ENCODE measurements at regions not wholly inside any gene's neighbourhood (a gene's known extent, or its start where the extent isn't known, plus 50 kb on each side); places are given as distances from the start of the nearest gene placed in this dataset.

DNA sequence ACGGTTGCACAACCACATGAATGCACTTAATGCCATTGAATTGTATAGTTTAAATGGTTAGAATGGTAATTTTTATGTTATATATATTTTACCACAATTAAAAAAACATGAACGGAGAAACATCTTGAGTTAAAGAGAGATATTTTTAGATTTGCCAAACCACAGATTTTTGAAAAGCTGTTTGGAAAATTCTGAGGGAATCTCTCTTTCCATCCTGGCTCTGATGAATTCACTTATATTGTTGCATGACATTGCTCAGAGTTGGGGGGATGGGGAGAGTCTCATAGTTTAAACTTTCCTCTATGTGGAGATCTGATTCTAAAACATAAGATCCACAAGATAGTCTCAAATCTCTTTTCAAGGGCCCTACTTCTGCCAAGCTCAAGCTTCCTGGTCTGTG is 275.0 kb upstream of the NPVF start:
- no peak for ATAC-seq
- no peak overlapping the region for H3K27ac Mint-ChIP-seq
- H3K27me3 Mint-ChIP-seq: peaks cover 29% of the 10 kb centered on the region
- H3K4me1 Mint-ChIP-seq: no peaks in the 10 kb centered on the region
- H3K9me3 Mint-ChIP-seq: no peaks in the 10 kb centered on the region
- H3K4me3 Mint-ChIP-seq: no peak overlapping the region
- no peaks in the 10 kb centered on the region for H3K36me3 Mint-ChIP-seq

DNA sequence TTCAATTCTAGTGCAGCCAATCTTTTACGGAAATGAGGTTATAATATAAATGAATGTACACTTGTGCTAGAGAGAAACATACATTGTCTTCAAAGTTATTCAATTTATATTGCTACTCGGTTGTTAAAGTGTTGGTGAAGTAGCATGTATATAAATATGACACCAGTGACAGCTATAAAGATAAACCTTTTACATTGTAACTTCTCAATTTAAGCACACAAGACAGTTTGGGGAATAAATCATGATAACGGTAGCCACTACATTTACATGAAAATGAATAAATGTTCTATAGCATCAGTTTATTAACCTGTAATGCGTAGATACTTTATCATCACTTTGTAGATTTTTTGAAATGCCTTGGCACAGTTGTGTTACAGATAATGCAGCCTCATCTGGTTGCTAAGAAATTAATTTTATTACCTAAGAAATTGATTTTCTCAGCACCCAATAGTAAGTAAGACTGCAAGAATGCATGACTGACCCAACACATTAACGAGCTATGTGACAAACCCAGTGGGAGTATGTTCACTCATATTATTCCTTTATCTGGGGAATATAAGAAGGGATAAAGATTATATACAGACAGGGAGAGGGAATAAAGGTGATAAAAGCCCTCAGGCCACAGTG is 283.9 kb upstream of the NPVF start:
- no peak overlapping the region for H3K4me3 Mint-ChIP-seq
- peaks cover 4% of the 10 kb centered on the region for H3K27me3 Mint-ChIP-seq
- H3K27ac Mint-ChIP-seq: no peak overlapping the region
- no peaks in the 10 kb centered on the region for H3K36me3 Mint-ChIP-seq
- H3K4me1 Mint-ChIP-seq: no peaks in the 10 kb centered on the region
- no peak for ATAC-seq
- peaks cover 9% of the 10 kb centered on the region for H3K9me3 Mint-ChIP-seq

DNA sequence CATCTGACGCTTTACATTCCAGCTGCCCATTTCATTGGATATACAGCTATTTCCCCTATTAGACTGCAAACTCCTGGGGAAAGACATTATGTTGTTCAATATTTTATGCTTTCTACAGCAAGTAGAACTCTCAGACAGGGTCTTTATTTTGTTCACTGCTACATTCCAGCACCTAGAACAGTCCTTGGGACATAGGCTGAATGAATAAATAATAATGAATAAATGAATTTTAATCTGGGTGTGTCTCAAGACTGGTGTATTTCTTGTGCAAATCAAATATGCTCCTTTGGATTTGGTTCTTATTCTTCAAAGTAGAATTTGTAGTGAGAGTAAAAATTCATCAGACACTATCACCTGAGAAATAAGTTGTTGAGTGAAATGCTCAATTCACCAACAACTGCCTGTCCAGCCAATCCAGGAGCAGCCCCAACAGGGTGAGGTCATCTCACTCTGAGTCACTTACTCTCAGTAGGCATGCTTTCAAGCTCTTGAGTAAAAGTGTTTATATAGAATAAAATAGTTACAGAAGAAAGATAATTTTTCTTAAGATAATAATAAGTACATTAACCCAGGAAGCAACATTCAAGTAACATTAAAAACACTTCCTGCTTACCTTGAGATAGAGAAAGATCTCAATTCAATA is 287.5 kb upstream of the NPVF start:
- Mint-ChIP-seq H3K27ac (no peak overlapping the region), H3K4me1 (peaks cover 9% of the 10 kb centered on the region), H3K9me3 (no peaks in the 10 kb centered on the region), H3K27me3 (no peaks in the 10 kb centered on the region), H3K4me3 (no peak overlapping the region), H3K36me3 (no peaks in the 10 kb centered on the region)
- no peak for ATAC-seq

DNA sequence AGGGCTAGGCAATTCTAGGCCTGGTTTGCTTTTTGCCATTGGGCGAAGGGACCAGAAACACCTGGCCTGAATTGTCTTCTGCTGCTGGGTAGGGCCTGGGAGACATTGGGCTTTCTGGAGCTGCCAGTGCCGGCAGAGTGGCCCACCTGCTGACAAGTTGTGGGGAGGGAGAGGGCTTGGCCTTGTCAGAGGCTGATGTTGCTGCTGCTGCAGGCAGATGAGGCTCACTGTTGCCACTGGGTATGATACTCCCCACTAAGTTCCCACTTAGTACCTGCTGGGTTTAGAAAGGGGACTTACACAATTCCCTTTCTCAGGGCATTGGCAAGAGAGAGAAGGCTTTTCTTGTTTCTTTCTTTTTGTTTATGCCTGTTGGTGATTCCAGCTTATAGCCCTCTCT is 289.6 kb upstream of the NPVF start:
- peaks cover 9% of the 10 kb centered on the region for H3K4me1 Mint-ChIP-seq
- H3K9me3 Mint-ChIP-seq: no peaks in the 10 kb centered on the region
- no peaks in the 10 kb centered on the region for H3K36me3 Mint-ChIP-seq
- no peak overlapping the region for H3K4me3 Mint-ChIP-seq
- no peak overlapping the region for H3K27ac Mint-ChIP-seq
- H3K27me3 Mint-ChIP-seq: no peaks in the 10 kb centered on the region
- ATAC-seq: no peak

DNA sequence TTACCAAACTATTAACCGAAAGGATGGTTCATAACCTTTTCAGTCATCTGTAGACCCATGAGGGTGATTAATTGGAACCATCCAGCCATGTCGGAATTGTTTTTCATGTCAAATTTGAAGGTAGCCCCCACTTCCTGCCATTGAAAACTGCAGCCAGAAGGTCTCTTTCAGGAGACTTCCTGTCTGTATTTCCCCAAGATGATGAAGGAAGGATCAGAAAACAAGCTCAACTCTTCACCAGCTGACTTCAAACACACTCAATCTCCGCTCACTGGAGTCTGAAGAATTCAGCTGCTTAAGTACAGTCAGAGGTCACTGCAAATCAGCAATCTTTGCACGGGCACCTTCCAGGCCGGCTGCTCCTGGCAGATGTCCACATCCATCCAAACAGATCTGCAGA is 291.7 kb upstream of the NPVF start:
- no peak overlapping the region for H3K4me3 Mint-ChIP-seq
- H3K4me1 Mint-ChIP-seq: peaks cover 9% of the 10 kb centered on the region
- H3K27ac Mint-ChIP-seq: no peak overlapping the region
- H3K9me3 Mint-ChIP-seq: no peaks in the 10 kb centered on the region
- no peak for ATAC-seq
- H3K27me3 Mint-ChIP-seq: peaks cover 14% of the 10 kb centered on the region
- no peaks in the 10 kb centered on the region for H3K36me3 Mint-ChIP-seq

DNA sequence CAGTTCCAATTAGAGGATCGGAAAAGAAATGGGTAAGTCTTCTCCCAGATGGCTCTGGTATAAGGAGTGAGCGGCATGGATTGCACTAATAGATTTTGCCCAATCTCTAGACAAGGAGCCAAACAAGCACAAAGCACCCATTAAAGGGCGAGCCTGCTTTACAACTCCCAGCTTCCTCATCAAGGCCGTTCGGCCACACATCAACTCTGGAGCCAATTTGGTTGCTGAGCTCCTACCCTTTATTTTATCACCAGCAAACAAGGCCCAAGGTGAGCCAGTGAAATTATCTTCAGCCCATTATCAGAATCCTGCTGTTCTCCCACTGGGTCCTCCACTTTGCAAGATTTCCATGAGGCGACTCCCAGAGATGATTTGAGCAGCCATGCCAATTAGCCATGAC is 292.2 kb upstream of the NPVF start:
- H3K27ac Mint-ChIP-seq: no peak overlapping the region
- no peaks in the 10 kb centered on the region for H3K36me3 Mint-ChIP-seq
- H3K4me3 Mint-ChIP-seq: no peak overlapping the region
- no peaks in the 10 kb centered on the region for H3K9me3 Mint-ChIP-seq
- peaks cover 9% of the 10 kb centered on the region for H3K4me1 Mint-ChIP-seq
- H3K27me3 Mint-ChIP-seq: peaks cover 19% of the 10 kb centered on the region
- ATAC-seq: no peak

DNA sequence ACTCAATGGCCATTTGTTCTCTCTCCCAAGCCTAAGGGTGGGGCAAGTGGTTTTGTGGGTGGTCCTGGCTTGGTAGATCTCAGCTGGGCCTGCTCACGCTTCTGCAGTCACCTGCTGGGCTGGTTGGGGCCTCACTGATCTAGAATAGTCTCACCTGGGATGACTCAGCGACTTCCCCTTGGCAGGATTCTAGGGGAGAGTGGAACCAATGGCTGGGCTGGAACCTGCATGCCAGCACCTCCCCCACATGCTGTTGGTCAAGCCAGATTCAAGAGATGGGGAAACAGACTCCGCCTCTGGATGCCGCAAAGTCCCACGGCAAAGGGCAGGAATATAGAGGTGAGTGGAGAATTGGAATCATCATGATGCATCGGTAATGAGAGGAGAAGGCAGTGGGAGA is 292.9 kb upstream of the NPVF start:
- H3K27ac Mint-ChIP-seq: no peak overlapping the region

DNA sequence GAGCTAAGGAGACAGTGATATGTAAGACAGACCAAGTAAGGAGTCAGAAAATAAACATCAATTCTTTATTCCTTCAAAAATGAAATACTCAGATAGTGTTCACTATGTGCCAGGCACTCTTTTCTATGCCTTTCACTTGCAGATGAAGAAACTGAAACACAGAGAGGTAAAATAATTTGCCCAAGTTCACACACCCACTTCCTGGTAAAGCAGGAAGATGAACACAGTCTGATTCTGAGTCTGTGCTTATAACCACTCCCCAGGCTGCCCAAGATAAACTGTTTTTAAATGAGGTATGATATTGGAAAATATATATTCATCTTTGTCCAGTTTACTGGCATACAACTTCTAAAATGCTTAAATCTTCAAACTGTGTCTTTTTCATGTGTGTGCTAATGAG is 294.4 kb upstream of the NPVF start:
- peaks cover 9% of the 10 kb centered on the region for H3K4me1 Mint-ChIP-seq
- H3K36me3 Mint-ChIP-seq: no peaks in the 10 kb centered on the region
- no peaks in the 10 kb centered on the region for H3K9me3 Mint-ChIP-seq
- H3K27me3 Mint-ChIP-seq: peaks cover 23% of the 10 kb centered on the region
- H3K4me3 Mint-ChIP-seq: no peak overlapping the region
- no peak for ATAC-seq
- H3K27ac Mint-ChIP-seq: no peak overlapping the region

More for the DNA sequence above, 292.9 kb upstream of the NPVF start:
- Mint-ChIP-seq H3K4me3 (no peak overlapping the region), H3K36me3 (no peaks in the 10 kb centered on the region), H3K27me3 (peaks cover 23% of the 10 kb centered on the region), H3K9me3 (no peaks in the 10 kb centered on the region), H3K4me1 (peaks cover 9% of the 10 kb centered on the region)
- ATAC-seq: no peak

DNA sequence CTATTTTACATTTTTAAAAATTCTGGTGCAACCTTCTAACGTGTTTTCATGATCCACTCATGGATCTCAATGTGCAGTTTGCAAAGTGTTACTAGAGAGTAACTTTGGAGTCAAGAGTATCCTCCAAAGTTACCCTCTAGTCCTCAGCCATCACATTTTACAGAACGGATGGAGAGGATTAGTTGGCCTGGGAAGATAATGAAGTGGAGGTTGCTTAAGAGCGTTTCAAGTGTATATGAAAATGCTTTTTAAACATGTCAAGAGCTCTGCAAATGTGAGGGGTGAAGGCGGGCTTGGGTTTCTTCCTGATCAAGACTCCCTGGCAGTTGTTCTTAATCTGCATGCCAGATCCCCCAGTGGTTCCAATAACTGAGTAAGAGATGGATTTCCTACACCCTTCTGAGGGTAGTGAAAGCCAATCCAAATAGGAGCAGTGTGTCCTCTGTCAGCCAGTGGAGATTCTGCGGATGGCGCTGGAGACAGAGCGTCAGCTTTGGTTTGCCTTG is 299.4 kb upstream of the NPVF start:
- no peak overlapping the region for H3K27ac Mint-ChIP-seq
- ATAC-seq: no peak
- no peak overlapping the region for H3K4me3 Mint-ChIP-seq
- no peaks in the 10 kb centered on the region for H3K4me1 Mint-ChIP-seq
- H3K36me3 Mint-ChIP-seq: no peaks in the 10 kb centered on the region
- no peaks in the 10 kb centered on the region for H3K9me3 Mint-ChIP-seq
- H3K27me3 Mint-ChIP-seq: peaks cover 33% of the 10 kb centered on the region

DNA sequence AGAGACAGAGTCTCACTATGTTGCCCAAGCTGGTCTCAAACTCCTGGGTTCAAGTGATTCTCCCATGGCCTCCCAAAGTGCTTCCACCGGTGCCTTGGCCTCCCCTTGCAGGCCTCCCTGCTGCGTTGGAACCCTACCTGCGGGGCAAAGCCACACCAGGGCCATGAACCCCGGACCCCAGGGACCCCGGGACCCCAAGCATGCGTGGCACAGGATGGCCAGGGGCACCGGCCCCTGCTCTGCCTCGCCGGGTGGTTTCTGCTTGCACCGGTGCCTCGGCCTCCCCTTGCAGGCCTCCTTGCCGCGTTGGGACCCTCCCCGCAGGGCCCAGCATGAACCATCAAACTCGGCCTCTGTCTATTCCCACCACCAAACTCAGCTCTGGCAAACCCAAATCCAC is 301.0 kb upstream of the NPVF start:
- no peak for ATAC-seq
- peaks cover 26% of the 10 kb centered on the region for H3K27me3 Mint-ChIP-seq

DNA sequence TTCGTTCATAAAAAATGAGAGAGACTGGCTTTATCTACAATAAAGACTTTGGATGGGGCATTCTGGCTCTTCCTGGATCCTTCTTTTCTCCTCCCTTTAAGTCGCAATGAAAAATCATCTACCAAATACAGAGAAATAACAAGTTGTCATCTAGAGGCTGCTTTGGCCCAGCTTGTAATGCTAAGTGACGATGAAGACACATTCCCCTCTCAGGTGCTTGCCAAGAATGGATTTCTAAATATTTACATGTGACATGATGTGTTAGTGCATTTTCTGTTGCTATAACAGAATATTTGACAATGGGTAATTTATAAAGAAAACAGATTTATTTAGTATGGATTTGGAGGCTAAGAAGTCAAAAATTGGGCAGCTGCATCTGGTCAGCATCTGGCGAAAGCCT is 308.6 kb upstream of the NPVF start:
- H3K4me1 Mint-ChIP-seq: no peaks in the 10 kb centered on the region
- H3K27me3 Mint-ChIP-seq: peaks cover 20% of the 10 kb centered on the region
- H3K4me3 Mint-ChIP-seq: no peak overlapping the region
- H3K27ac Mint-ChIP-seq: no peak overlapping the region
- no peak for ATAC-seq
- no peaks in the 10 kb centered on the region for H3K36me3 Mint-ChIP-seq
- no peaks in the 10 kb centered on the region for H3K9me3 Mint-ChIP-seq

More for the DNA sequence above, 301.0 kb upstream of the NPVF start:
- no peaks in the 10 kb centered on the region for H3K9me3 Mint-ChIP-seq
- H3K36me3 Mint-ChIP-seq: no peaks in the 10 kb centered on the region
- no peak overlapping the region for H3K4me3 Mint-ChIP-seq
- H3K4me1 Mint-ChIP-seq: no peaks in the 10 kb centered on the region
- no peak overlapping the region for H3K27ac Mint-ChIP-seq

DNA sequence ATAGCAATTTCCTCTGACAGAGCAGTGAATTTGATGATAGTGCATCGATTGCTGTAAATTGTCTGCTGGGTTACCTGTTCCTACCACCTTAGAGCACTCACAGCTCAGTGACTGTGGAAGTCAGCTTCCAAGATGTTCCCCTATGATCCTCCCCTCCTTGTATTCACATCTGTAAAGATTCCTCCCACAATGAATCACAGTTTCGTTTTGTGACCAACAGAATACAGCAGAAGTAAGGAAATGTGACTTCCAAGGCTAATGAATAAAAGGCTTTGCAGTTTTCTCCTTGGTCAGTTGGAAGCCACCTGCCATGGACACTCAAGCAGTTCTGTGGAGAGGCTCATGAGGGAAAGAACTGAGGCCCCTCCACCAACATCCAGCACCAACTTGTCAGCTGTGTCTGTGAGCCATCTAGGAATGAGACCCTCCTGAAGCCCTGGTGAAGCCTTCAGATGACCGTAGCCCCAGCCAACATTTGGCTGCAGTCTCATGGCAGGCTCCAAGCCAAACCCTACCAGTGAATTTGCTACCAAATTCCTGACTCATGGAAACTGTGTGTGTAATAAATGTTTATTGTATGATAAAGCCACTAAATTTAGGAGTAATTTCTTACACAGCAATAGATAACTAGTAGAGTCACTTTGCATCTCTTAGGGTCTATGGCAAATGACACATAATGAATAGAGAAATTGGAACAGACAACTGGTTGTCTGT is 309.5 kb upstream of the NPVF start:
- Mint-ChIP-seq H3K9me3 (no peaks in the 10 kb centered on the region), H3K4me3 (no peak overlapping the region), H3K27me3 (peaks cover 30% of the 10 kb centered on the region), H3K36me3 (no peaks in the 10 kb centered on the region), H3K4me1 (no peaks in the 10 kb centered on the region), H3K27ac (no peak overlapping the region)
- ATAC-seq: no peak

DNA sequence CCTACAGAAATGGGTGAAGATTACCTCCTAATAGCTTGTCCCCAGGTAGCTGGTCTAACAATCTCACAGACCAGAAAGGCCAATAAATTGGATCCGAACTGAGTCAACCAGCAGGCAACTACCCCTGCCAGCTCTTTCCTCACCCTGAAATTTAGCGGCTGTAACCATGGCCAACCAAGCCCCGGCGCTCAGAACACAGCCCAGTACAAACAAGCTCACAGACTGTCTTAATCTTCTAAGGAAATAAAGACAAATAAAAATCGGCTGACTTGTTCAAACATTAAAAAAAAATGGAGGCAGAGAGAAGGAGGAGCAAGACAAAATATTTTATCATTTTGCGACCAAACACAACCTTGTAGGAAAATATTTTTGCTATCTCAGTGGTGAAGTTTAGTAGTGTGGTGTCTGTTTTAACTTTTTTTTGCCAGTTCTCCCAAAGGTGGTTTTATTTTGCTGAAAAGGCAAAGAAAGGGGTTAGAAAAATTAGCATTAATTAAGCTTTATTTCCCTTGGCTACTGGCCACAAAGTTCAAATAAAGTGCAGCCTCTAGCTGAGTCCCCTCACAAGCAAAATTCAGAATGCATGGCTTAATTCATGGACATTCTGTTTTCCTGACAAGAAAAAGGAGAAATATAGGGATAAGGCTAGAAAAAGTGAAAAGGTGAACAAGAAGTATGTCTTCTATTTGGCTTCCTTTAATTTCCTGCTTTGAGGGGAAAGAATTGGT is 313.0 kb upstream of the NPVF start:
- Mint-ChIP-seq H3K9me3 (no peaks in the 10 kb centered on the region), H3K4me1 (no peaks in the 10 kb centered on the region), H3K27ac (no peak overlapping the region), H3K27me3 (peaks cover 47% of the 10 kb centered on the region), H3K36me3 (no peaks in the 10 kb centered on the region), H3K4me3 (no peak overlapping the region)
- ATAC-seq: no peak

DNA sequence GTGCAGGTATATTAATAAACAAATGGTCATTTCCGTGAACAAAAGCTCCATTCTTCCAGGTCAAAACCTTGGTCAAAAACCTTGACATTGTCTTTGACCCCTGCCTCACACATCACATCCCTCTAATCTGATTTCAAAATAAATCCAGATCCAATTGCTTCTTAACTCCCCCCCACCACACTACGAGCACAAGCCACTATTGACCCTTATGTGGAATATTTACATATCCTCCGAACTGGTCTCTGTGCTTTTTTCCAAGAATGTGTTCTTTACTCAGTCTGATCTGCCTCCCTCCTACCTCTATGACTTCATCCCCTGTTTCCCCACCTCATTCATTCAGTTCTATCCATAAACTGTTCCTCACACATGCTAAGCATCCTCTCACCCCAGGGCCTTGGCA is 313.6 kb upstream of the NPVF start:
- H3K27me3 Mint-ChIP-seq: peaks cover 47% of the 10 kb centered on the region
- H3K9me3 Mint-ChIP-seq: no peaks in the 10 kb centered on the region
- no peaks in the 10 kb centered on the region for H3K36me3 Mint-ChIP-seq
- no peak overlapping the region for H3K27ac Mint-ChIP-seq
- no peaks in the 10 kb centered on the region for H3K4me1 Mint-ChIP-seq
- no peak for ATAC-seq
- H3K4me3 Mint-ChIP-seq: no peak overlapping the region

DNA sequence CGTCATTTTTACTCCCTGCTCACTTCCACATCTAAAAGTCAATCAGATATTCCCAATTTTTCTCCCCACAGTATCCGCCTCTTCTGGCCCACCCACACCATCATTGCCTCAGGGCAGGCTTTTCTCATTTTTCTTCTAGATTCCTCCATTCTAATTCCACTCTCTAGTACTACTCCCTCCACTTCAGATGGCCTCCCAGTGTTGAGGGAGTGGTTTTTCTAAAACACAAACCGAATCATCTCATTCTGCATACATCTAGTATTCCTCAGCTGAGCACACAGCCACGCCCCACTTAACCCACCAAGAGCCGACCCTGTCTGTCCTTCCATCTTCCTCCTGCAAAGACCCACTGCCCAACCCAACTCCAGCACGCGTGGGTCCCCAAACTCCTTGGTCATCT is 314.9 kb upstream of the NPVF start:
- no peak overlapping the region for H3K27ac Mint-ChIP-seq
- H3K4me3 Mint-ChIP-seq: no peak overlapping the region
- H3K36me3 Mint-ChIP-seq: no peaks in the 10 kb centered on the region
- H3K4me1 Mint-ChIP-seq: no peaks in the 10 kb centered on the region
- H3K27me3 Mint-ChIP-seq: peaks cover 57% of the 10 kb centered on the region
- H3K9me3 Mint-ChIP-seq: no peaks in the 10 kb centered on the region
- no peak for ATAC-seq
